ENCODE measurements at regions not wholly inside any gene's neighbourhood (a gene's known extent, or its start where the extent isn't known, plus 50 kb on each side); places are given as distances from the start of the nearest gene placed in this dataset.

- intact Hi-C loops (cut with DNase I), result no loop called here
- H3K4me1 ChIP-seq, result no peaks in the 10 kb centered on the region
- H3K4me3 ChIP-seq, result no peak overlapping the region
- TF ChIP-seq POLR2A (IDR thresholded peaks at IDR 0.05), result no peak
- TF ChIP-seq CTCF (IDR thresholded peaks at IDR 0.05), result no peak
- no peaks in the 10 kb centered on the region for H3K36me3 ChIP-seq
- DNase-seq (no peak), ATAC-seq (no peak)
- no peaks in the 10 kb centered on the region for H3K27me3 ChIP-seq
- WGBS (ENCODE audit: insufficient coverage, low coverage, low lambda C conversion rate, missing lambda C conversion rate), result 67% methylated on average over 8 of the region's 10 CpGs
- H3K27ac ChIP-seq, result no peak overlapping the region
- H3K9me3 ChIP-seq, result no peaks in the 10 kb centered on the region
These were observed 105.2 kb upstream of the FOXC1 start for GRCh38 chr6:1504465-1504864.

- Histone ChIP-seq H3K4me1 (no peaks in the 10 kb centered on the region), H3K27ac (no peak overlapping the region), H3K4me3 (no peak overlapping the region), H3K9me3 (no peaks in the 10 kb centered on the region), H3K27me3 (no peaks in the 10 kb centered on the region), H3K36me3 (no peaks in the 10 kb centered on the region)
- no peak for TF ChIP-seq POLR2A (IDR thresholded peaks at IDR 0.05)
- no peak for TF ChIP-seq CTCF (IDR thresholded peaks at IDR 0.05)
- intact Hi-C loops (cut with DNase I), result no loop called here
- DNase-seq (no peak), ATAC-seq (no peak)
- 66% methylated on average over 2 of the region's 6 CpGs for WGBS (ENCODE audit: insufficient coverage, low coverage, low lambda C conversion rate, missing lambda C conversion rate)
These were observed 102.5 kb upstream of the FOXC1 start for GRCh38 chr6:1507251-1507650.

GRCh38 chr6:1509241-1509640 is 100.5 kb upstream of the FOXC1 start:
- DNase-seq (no peak), ATAC-seq (no peak)
- intact Hi-C loops (cut with DNase I), result no loop called here
- Histone ChIP-seq H3K9me3 (no peaks in the 10 kb centered on the region), H3K4me3 (no peak overlapping the region), H3K27ac (no peak overlapping the region), H3K27me3 (no peaks in the 10 kb centered on the region), H3K36me3 (no peaks in the 10 kb centered on the region), H3K4me1 (no peaks in the 10 kb centered on the region)
- TF ChIP-seq CTCF (IDR thresholded peaks at IDR 0.05) (no peak), POLR2A (IDR thresholded peaks at IDR 0.05) (no peak)
- WGBS (ENCODE audit: insufficient coverage, low coverage, low lambda C conversion rate, missing lambda C conversion rate), result 70% methylated on average over 4 of the region's 4 CpGs

GRCh38 chr6:1510239-1510638 is 99.5 kb upstream of the FOXC1 start:
- DNase-seq, result no peak
- H3K27ac ChIP-seq, result no peak overlapping the region
- no peaks in the 10 kb centered on the region for H3K36me3 ChIP-seq
- H3K4me1 ChIP-seq, result no peaks in the 10 kb centered on the region
- TF ChIP-seq CTCF (IDR thresholded peaks at IDR 0.05) (no peak), POLR2A (IDR thresholded peaks at IDR 0.05) (no peak)
- no peaks in the 10 kb centered on the region for H3K27me3 ChIP-seq
- 55% methylated on average over 3 of the region's 3 CpGs for WGBS (ENCODE audit: insufficient coverage, low coverage, low lambda C conversion rate, missing lambda C conversion rate)
- ATAC-seq, result no peak
- no peak overlapping the region for H3K4me3 ChIP-seq
- intact Hi-C loops (cut with DNase I), result no loop called here
- H3K9me3 ChIP-seq, result no peaks in the 10 kb centered on the region

GRCh38 chr6:1513215-1513780 is 96.4 kb upstream of the FOXC1 start:
- Histone ChIP-seq H3K36me3 (no peaks in the 10 kb centered on the region), H3K4me3 (no peak overlapping the region), H3K27me3 (no peaks in the 10 kb centered on the region), H3K4me1 (no peaks in the 10 kb centered on the region), H3K27ac (no peak overlapping the region), H3K9me3 (no peaks in the 10 kb centered on the region)
- 50% methylated on average over 3 of the region's 3 CpGs for WGBS (ENCODE audit: insufficient coverage, low coverage, low lambda C conversion rate, missing lambda C conversion rate)
- ATAC-seq (no peak), DNase-seq (no peak)
- no peak for TF ChIP-seq CTCF (IDR thresholded peaks at IDR 0.05)
- TF ChIP-seq POLR2A (IDR thresholded peaks at IDR 0.05), result no peak
- intact Hi-C loops (cut with DNase I), result no loop called here
